Transverse colon (tissue), 4 donors: ENCODE measurements at regions not wholly inside any gene's neighbourhood (a gene's known extent, or its start where the extent isn't known, plus 50 kb on each side); places are given as distances from the start of the nearest gene placed in this dataset.
"Not testable (repeated sequence)": the region's sequence is repeated elsewhere in the genome, so short reads cannot be mapped to it uniquely, and the experiment has no call there.

Experiments
- DNase-seq: peaks from one replicate; pipeline ENCODE4 v3.0.0-alpha.2; 2019
- H3K27ac ChIP-seq, 4 donors: fragments of 200-600 bp; sonication (generic); 2 replicates each; pipeline ENCODE4 v1.5.1; 2016 to 2018; ENCODE audit warnings: inconsistent platforms in 4 of 4
- H3K27me3 ChIP-seq: fragments of 200-600 bp; sonication (generic); 2 replicates; pipeline ENCODE4 v1.5.1; 2017; ENCODE audit warnings: inconsistent platforms
- H3K36me3 ChIP-seq, 4 donors: fragments of 200-600 bp; sonication (generic); 2 replicates each; pipeline ENCODE4 v1.5.1; 2017 to 2019; ENCODE audit warnings: inconsistent platforms in 4 of 4
- H3K4me1 ChIP-seq, 4 donors: fragments of 200-600 bp; sonication (generic); 2 replicates each; pipeline ENCODE4 v1.5.1; 2017 to 2020; ENCODE audit warnings: inconsistent platforms in 4 of 4
- H3K4me3 ChIP-seq, 4 donors: fragments of 200-600 bp; sonication (generic); 1 replicate in 1 of 4; 2 replicates in 3 of 4; pipeline versions ENCODE4 v1.5.1 to v1.6.1; 2017 to 2019; ENCODE audit warnings: inconsistent platforms in 4 of 4
- H3K9me3 ChIP-seq, 2 donors: fragments of 200-600 bp; sonication (generic); 2 replicates each; pipeline ENCODE4 v1.5.1; 2017 to 2019; ENCODE audit warnings: inconsistent platforms in 2 of 2
- EP300 ChIP-seq: sonication (generic); formaldehyde crosslinking; IDR thresholded peaks from one replicate; pipeline ENCODE4 v1.6.1; 2017; ENCODE audit warnings: antibody characterized with exemption, low read depth
- POLR2A ChIP-seq: fragments of 450-650 bp; IDR thresholded peaks from one replicate; pipeline ENCODE4 v1.6.1; 2016; ENCODE audit warnings: antibody characterized with exemption, mild to moderate bottlenecking, moderate library complexity
- POLR2AphosphoS5 ChIP-seq, 3 donors: sonication (generic); formaldehyde crosslinking; IDR thresholded peaks; one replicate each; pipeline ENCODE4 v1.6.1; 2016; ENCODE audit warnings: antibody characterized with exemption in 3 of 3
- WGBS, 2 donors: methylation state at CpG; one replicate each; pipeline ENCODE4 v1.1.5; 2018; ENCODE audit warnings: low coverage in 1 of 2; 5-methylcytosine and 5-hydroxymethylcytosine counted together
- in situ Hi-C, 4 donors: fragments of 200-750 bp; cut with MboI; loops; one replicate each; pipeline versions ENCODE4 v1.15.0 to v1.15.1; 2017; ENCODE audit warnings: low sequenced_read_pairs in 3 of 4, low pct_ligation_motif_present in 1 of 4, low pct_unique_long_range_greater_than_20kb in 1 of 4
- intact Hi-C: fragments of 100-400 bp; cut with DNase I; formaldehyde crosslinking; loops from one replicate; pipeline ENCODE4 v1.15.1; 2023; ENCODE audit warnings: low total_unique reads
- TF ChIP-seq, protein P1 (sequence below), 5 experiments: fragments of 200-600 bp in 3 of 5; fragments of 450-650 bp in 2 of 5; sonication (generic) in 3 of 5; IDR thresholded peaks; 1 replicate in 2 of 5; 2 replicates in 3 of 5; pipeline ENCODE4 v1.5.1; 2016 to 2017; ENCODE audit warnings: antibody characterized with exemption in 5 of 5, inconsistent platforms in 3 of 5, mild to moderate bottlenecking in 2 of 5, moderate library complexity in 1 of 5

DNA sequence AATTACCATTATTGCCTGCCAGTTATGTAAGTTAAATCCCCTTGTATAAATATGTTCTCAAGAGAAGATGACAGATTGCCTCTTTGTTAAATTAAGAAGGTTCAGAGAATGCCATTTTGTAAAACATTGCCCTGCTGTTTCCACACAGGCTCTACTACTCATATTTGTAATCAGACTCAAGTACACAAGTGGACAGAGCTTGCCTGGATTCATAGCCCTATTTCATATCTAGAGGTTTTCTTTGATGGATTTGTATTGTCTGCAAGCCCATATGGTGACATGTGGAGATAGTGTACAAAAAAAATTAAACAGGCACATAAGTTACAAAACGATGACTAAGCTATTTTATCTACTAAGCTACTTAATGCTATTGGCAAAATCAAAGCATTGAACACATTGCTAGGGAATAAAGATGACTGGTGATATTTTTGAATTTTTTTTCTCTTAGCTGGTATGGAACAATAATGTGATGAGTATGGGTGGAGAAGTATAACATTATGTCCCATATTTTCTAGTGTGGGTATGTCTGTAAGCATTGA, 1286.6 kb upstream of the ALCAM start:
- intact Hi-C loops (no loop called here), in situ Hi-C loops (no loop called here)
- TF ChIP-seq POLR2A: no peak
- no peak for TF ChIP-seq POLR2AphosphoS5 (IDR thresholded peaks at IDR 0.05)
- TF ChIP-seq, protein P1, sequence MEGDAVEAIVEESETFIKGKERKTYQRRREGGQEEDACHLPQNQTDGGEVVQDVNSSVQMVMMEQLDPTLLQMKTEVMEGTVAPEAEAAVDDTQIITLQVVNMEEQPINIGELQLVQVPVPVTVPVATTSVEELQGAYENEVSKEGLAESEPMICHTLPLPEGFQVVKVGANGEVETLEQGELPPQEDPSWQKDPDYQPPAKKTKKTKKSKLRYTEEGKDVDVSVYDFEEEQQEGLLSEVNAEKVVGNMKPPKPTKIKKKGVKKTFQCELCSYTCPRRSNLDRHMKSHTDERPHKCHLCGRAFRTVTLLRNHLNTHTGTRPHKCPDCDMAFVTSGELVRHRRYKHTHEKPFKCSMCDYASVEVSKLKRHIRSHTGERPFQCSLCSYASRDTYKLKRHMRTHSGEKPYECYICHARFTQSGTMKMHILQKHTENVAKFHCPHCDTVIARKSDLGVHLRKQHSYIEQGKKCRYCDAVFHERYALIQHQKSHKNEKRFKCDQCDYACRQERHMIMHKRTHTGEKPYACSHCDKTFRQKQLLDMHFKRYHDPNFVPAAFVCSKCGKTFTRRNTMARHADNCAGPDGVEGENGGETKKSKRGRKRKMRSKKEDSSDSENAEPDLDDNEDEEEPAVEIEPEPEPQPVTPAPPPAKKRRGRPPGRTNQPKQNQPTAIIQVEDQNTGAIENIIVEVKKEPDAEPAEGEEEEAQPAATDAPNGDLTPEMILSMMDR (IDR thresholded peaks at IDR 0.05): no peak
- no peak for TF ChIP-seq EP300
- Histone ChIP-seq H3K27me3 (no peaks in the 10 kb centered on the region), H3K9me3 (no peaks in the 10 kb centered on the region), H3K36me3 (no peaks in the 10 kb centered on the region), H3K4me3 (no peak overlapping the region), H3K4me1 (no peaks in the 10 kb centered on the region), H3K27ac (no peak overlapping the region)
- DNase-seq: no peak
- 25 to 58% methylated on average over 1 of the region's 1 CpG for WGBS, 2 donors

DNA sequence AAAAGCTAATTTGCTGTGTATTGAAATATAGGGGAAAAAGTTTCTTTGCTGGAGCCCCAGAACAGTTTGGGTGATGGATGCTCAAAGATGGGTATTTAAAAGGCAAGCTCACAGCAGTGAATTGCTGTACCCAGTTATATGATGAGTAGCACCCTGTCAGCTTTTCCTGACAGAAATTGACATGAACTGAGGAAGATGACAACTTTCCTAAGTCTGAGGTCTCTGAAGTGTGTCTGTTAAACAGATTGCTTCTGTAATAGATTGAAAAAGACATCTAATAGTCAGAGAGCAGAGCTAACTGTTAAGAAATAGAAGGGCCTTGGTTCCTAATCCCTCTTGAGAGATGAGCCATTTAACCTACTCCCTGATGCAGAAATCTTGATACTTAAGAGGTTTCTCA, 1278.0 kb upstream of the ALCAM start:
- intact Hi-C loops: no loop called here
- DNase-seq: no peak
- Histone ChIP-seq H3K27me3 (no peaks in the 10 kb centered on the region), H3K4me1 (no peaks in the 10 kb centered on the region), H3K4me3 (no peak overlapping the region), H3K9me3 (peaks cover 0 to 5% of the 10 kb centered on the region in 2 donors), H3K36me3 (no peaks in the 10 kb centered on the region), H3K27ac (no peak overlapping the region)
- TF ChIP-seq, protein P1 (IDR thresholded peaks at IDR 0.05): no peak
- TF ChIP-seq EP300: no peak
- in situ Hi-C loops: no loop called here

DNA sequence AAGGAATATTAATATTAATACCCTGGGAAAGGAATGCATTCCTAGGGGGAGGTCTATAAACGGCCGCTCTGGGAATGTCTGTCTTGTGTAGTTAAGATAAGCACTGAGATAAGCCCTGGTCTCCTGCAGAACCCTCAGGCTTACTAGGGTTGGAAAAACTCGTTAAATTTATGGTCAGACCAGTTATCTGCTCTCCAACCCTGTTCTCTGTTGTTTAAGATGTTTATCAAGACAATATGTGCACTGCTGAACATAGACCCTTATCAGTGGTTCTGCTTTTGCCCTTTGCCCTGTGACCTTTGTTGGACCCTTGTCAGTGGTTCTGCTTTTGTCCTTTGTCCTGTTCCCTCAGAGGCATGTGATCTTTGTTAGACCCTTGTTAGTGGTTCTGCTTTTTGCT, 1276.7 kb upstream of the ALCAM start:
- H3K27me3 ChIP-seq, H3K9me3 ChIP-seq, H3K27ac ChIP-seq, H3K36me3 ChIP-seq, in situ Hi-C loops, H3K4me3 ChIP-seq, intact Hi-C loops, H3K4me1 ChIP-seq, DNase-seq: not testable (repeated sequence)
- WGBS, 2 donors: 43 to 45% methylated on average over 3 of the region's 3 CpGs

DNA sequence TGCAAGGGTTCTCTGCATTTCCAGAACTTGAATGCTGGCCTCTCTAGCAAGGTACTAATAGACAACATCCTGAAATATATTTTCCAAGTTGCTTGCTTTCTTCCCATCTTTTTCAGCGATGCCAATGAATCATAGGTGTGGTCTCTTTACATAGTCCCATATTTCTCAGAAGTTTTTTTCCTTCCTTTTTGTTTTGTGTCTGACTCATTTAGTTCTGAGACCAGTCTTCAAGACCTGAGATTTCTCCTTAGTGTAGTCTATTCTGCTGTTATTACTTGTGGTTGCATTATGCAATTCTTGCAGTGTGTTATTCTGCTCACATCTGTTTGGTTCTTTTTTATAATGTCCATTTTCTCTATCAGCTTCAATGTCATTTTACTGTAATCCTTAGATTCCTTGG, 1265.0 kb upstream of the ALCAM start:
- H3K9me3 ChIP-seq: no peaks in the 10 kb centered on the region
- TF ChIP-seq POLR2AphosphoS5 (IDR thresholded peaks at IDR 0.05) (no peak), POLR2A (no peak), EP300 (no peak)
- TF ChIP-seq, protein P1 (IDR thresholded peaks at IDR 0.05): no peak
- H3K27me3 ChIP-seq: no peaks in the 10 kb centered on the region
- H3K4me1 ChIP-seq: no peaks in the 10 kb centered on the region
- DNase-seq: no peak
- H3K4me3 ChIP-seq: no peak overlapping the region
- no peaks in the 10 kb centered on the region for H3K36me3 ChIP-seq
- no peak overlapping the region for H3K27ac ChIP-seq
- in situ Hi-C loops: no loop called here
- intact Hi-C loops: no loop called here
- 58 to 68% methylated on average over 1 of the region's 1 CpG for WGBS, 2 donors

DNA sequence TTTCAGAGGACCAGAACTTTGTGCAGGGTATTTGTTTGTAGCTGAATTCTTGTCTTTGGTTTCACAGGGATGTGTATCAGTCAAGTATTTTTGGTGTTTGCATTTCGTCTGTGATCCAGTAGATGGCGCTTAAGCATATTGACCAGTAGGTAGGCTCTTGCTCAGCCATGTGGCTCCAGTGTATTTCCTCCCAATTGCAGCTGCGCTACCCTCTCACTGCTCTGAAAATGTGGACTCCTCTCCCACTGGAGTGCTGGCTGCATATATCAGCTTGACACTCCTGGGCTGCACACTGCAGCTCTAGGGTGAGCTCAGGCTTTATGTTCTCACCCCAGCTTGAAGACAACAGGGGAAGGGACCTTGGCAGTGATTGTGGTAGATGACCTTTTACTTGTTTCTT, 1264.3 kb upstream of the ALCAM start:
- no peaks in the 10 kb centered on the region for H3K9me3 ChIP-seq
- DNase-seq: no peak
- in situ Hi-C loops: no loop called here

More for the DNA sequence above, 1264.3 kb upstream of the ALCAM start:
- H3K4me1 ChIP-seq: no peaks in the 10 kb centered on the region
- intact Hi-C loops: no loop called here
- TF ChIP-seq, protein P1 (IDR thresholded peaks at IDR 0.05): peak in 1 of 5 experiments; percentile 26
- TF ChIP-seq EP300: no peak
- no peaks in the 10 kb centered on the region for H3K27me3 ChIP-seq
- WGBS, 2 donors: 17 to 20% methylated on average over 1 to 3 of the region's 3 CpGs
- no peak overlapping the region for H3K4me3 ChIP-seq
- H3K27ac ChIP-seq: no peak overlapping the region
- H3K36me3 ChIP-seq: no peaks in the 10 kb centered on the region
